ENCODE measurements at regions not wholly inside any gene's neighbourhood (a gene's known extent, or its start where the extent isn't known, plus 50 kb on each side); places are given as distances from the start of the nearest gene placed in this dataset.

DNA sequence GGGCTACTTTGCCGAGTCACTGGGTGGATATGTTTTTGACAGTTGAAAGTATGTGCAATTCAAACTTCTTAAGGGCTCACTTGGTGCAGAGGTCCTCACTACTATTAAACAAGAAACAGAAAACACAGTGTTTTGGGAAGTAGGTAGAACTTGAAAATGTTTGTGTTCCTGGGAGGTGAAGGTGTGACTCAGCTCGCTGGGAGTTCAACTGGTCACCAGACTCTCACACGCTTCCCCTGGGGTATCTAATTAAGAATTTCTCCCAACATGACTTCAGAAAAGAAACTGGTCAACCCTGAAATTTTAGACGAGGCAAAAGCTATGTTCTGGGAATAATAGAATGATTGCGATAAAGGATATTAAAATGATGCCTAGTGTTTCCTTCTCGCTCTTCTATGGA lies 1039.8 kb upstream of the SEMA6D start:
- Histone ChIP-seq H3K4me3 (ENCODE audit: low read length) (no peak overlapping the region), H3K27ac (ENCODE audit: low read length) (no peak overlapping the region), H3K27me3 (ENCODE audit: insufficient read depth, low read length) (no peaks in the 10 kb centered on the region), H3K9me3 (ENCODE audit: insufficient read depth, low read depth, low read length) (no peaks in the 10 kb centered on the region), H3K36me3 (ENCODE audit: insufficient read depth, low read depth, low read length) (no peaks in the 10 kb centered on the region), H3K4me1 (ENCODE audit: insufficient read depth, low read length) (peaks cover 16% of the 10 kb centered on the region; the same call in 1 of the 2 replicates), H3K9ac (ENCODE audit: low read depth, low read length) (no peak overlapping the region)

DNA sequence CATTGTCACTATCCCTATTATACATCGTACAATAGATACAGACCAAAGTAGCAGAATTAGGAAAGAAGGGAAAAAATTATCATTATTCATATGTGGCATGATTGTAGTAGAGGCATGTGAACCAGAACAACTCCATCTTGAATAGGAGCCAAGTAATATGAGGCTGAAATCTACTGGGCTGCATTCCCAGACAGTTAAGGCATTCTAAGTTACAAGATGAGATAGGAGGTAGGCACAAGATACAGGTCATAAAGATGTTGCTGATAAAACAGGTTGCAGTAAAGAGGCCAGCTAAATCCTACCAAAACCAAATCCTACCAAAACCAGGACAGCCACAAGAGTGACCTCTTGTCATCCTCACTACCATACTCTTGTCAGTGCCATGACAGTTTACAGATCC lies 1035.4 kb upstream of the SEMA6D start:
- Histone ChIP-seq H3K27me3 (ENCODE audit: insufficient read depth, low read length) (no peaks in the 10 kb centered on the region), H3K9me3 (ENCODE audit: insufficient read depth, low read depth, low read length) (no peaks in the 10 kb centered on the region), H3K27ac (ENCODE audit: low read length) (no peak overlapping the region), H3K4me1 (ENCODE audit: insufficient read depth, low read length) (peaks cover 16% of the 10 kb centered on the region; the same call in 1 of the 2 replicates), H3K4me3 (ENCODE audit: low read length) (no peak overlapping the region), H3K9ac (ENCODE audit: low read depth, low read length) (no peak overlapping the region), H3K36me3 (ENCODE audit: insufficient read depth, low read depth, low read length) (no peaks in the 10 kb centered on the region)

DNA sequence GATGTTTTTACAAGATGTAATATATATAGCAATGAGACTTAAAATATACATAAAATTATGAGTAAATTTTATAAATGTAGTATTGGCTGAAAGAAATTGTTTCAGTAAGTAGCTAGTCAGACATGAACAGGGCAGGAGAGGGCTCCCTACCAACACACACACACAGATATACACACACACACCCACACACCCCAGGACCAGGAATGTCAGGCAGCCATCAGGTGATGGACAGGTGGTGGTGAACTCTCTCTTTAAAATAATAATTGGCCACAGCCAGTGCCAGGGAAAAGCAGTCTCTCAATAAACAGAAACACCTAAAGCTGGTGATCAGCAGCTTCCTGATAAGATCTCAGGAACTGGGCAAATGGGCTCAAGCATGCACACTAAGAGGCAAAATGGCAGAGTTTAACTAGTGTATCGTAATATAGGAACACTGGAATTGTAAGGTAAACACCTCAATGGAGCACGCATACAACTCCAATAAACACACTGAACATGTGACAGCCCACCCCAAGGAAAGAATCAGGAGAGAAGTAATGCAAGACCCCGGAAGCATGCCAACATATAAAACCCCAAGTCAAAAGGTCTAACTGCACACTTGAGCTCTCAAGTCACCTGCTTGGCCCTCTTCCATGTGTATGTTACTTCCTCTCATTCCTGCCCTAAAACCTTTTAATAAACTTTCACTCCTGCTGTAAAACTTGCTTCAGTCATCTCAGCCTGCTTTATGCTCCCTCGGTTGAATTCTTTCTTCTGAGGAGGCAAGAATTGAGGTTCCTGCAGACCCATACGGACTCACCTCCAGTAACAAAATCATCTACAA lies 1034.1 kb upstream of the SEMA6D start:
- no peak overlapping the region for H3K27ac ChIP-seq (ENCODE audit: low read length)
- H3K9me3 ChIP-seq (ENCODE audit: insufficient read depth, low read depth, low read length): no peaks in the 10 kb centered on the region
- no peaks in the 10 kb centered on the region for H3K36me3 ChIP-seq (ENCODE audit: insufficient read depth, low read depth, low read length)
- H3K4me1 ChIP-seq (ENCODE audit: insufficient read depth, low read length): peaks cover 8% of the 10 kb centered on the region; the same call in 1 of the 2 replicates
- no peak overlapping the region for H3K9ac ChIP-seq (ENCODE audit: low read depth, low read length)
- H3K27me3 ChIP-seq (ENCODE audit: insufficient read depth, low read length): no peaks in the 10 kb centered on the region
- H3K4me3 ChIP-seq (ENCODE audit: low read length): no peak overlapping the region

DNA sequence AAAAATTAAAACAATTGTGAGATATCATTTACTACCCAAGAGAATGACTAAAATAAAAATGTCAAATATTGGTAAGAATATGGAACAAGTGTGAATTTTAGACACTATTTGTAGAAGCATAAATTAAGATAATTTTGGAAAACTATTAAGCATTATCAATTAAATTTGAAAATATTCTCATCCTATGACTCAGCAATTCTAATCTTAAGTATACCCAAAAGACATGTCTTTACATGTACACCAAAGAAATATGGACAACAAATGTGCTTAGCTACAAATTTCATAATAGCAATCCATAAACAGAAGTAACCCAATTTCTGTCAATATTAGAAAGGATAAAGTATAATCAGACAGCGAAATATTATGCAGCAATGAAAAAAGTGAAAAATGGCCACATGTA lies 1032.2 kb upstream of the SEMA6D start:
- Histone ChIP-seq H3K4me3 (ENCODE audit: low read length) (no peak overlapping the region), H3K4me1 (ENCODE audit: insufficient read depth, low read length) (peaks cover 8% of the 10 kb centered on the region; the same call in 1 of the 2 replicates), H3K36me3 (ENCODE audit: insufficient read depth, low read depth, low read length) (no peaks in the 10 kb centered on the region), H3K27me3 (ENCODE audit: insufficient read depth, low read length) (no peaks in the 10 kb centered on the region), H3K27ac (ENCODE audit: low read length) (no peak overlapping the region), H3K9me3 (ENCODE audit: insufficient read depth, low read depth, low read length) (no peaks in the 10 kb centered on the region), H3K9ac (ENCODE audit: low read depth, low read length) (no peak overlapping the region)

DNA sequence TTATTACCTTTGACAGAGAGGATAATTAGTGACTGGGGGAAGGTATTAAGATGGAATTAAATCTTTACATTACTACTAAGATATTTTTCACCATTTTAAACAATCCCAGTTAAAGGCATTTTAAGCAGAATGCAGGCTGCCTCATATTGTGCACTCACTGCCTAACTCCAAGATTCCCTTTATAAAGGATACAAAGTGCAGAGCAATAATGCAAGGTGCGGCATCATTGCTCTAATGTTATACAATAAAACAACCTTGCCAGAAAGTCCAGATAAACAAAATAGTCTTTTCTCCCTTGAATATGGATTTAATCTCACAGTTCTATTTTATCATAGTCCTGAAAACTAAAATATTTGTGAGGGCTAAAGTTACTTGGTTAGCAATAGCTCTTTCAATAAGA lies 1031.6 kb upstream of the SEMA6D start:
- no peak overlapping the region for H3K4me3 ChIP-seq (ENCODE audit: low read length)
- no peaks in the 10 kb centered on the region for H3K27me3 ChIP-seq (ENCODE audit: insufficient read depth, low read length)
- H3K9me3 ChIP-seq (ENCODE audit: insufficient read depth, low read depth, low read length): no peaks in the 10 kb centered on the region
- no peaks in the 10 kb centered on the region for H3K36me3 ChIP-seq (ENCODE audit: insufficient read depth, low read depth, low read length)
- no peak overlapping the region for H3K27ac ChIP-seq (ENCODE audit: low read length)
- peaks cover 4% of the 10 kb centered on the region; the same call in 1 of the 2 replicates for H3K4me1 ChIP-seq (ENCODE audit: insufficient read depth, low read length)
- no peak overlapping the region for H3K9ac ChIP-seq (ENCODE audit: low read depth, low read length)

DNA sequence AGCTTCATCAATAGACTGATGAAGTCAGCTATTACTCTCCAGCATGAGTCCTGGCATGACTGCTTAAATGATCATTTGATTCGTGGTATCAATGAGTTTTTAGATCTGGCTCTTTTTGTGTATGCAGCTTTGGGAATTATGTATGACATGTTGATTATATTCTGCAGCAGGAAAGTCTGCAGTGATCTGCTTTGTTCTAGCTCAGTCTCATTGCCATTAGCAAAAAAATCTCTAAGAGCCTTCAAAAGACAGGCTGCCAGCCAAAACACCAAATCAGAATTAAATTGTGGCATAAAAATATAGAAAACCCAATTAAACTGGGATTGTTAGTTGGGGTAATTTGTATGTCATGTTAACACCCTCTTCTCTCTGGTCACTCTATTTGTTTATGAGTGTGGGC lies 1021.0 kb upstream of the SEMA6D start:
- Histone ChIP-seq H3K9ac (ENCODE audit: low read depth, low read length) (no peak overlapping the region), H3K36me3 (ENCODE audit: insufficient read depth, low read depth, low read length) (no peaks in the 10 kb centered on the region), H3K9me3 (ENCODE audit: insufficient read depth, low read depth, low read length) (no peaks in the 10 kb centered on the region), H3K4me1 (ENCODE audit: insufficient read depth, low read length) (no peaks in the 10 kb centered on the region), H3K27me3 (ENCODE audit: insufficient read depth, low read length) (no peaks in the 10 kb centered on the region), H3K4me3 (ENCODE audit: low read length) (no peak overlapping the region), H3K27ac (ENCODE audit: low read length) (no peak overlapping the region)

DNA sequence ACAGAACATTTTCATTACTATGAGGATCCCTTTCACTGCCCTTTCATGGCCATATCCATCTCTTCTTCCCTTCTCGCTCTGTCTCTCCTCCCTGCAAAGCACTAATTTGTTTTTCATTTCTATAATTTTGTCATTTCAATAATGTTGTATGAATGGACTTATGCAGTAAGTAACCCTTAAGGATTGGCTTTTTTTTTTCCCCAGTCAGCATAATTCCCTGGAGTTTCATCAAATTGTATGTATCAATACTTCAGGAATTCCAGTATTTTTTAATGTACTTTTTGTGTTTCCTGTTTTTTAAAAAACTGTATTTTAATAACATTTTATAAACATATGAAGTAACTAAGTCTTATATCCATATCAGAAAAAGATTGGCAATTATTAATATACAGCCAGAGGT lies 1016.0 kb upstream of the SEMA6D start:
- H3K4me3 ChIP-seq (ENCODE audit: low read length): no peak overlapping the region
- H3K27me3 ChIP-seq (ENCODE audit: insufficient read depth, low read length): no peaks in the 10 kb centered on the region
- no peak overlapping the region for H3K27ac ChIP-seq (ENCODE audit: low read length)
- no peaks in the 10 kb centered on the region for H3K4me1 ChIP-seq (ENCODE audit: insufficient read depth, low read length)
- H3K36me3 ChIP-seq (ENCODE audit: insufficient read depth, low read depth, low read length): no peaks in the 10 kb centered on the region
- H3K9ac ChIP-seq (ENCODE audit: low read depth, low read length): no peak overlapping the region
- no peaks in the 10 kb centered on the region for H3K9me3 ChIP-seq (ENCODE audit: insufficient read depth, low read depth, low read length)

DNA sequence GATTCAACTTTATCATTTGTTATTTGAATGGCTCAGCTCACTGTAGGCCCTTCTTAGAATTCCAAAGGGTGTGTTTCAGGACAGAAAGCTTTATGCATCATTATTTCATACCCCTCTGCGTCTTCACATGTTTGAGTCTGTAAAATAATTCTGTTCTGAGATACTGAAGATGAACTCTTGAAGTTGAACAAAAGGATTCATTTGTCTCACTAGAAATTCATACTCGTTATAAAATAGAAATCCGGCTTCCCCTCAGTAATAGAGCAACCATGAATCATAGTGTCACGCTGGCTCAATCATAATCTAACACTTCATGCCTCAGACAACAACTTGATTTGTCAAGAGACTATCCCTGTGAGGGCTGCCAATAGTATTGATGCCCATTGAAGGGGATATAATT lies 1015.4 kb upstream of the SEMA6D start:
- H3K27me3 ChIP-seq (ENCODE audit: insufficient read depth, low read length): no peaks in the 10 kb centered on the region
- H3K9me3 ChIP-seq (ENCODE audit: insufficient read depth, low read depth, low read length): no peaks in the 10 kb centered on the region
- H3K9ac ChIP-seq (ENCODE audit: low read depth, low read length): no peak overlapping the region
- H3K4me1 ChIP-seq (ENCODE audit: insufficient read depth, low read length): no peaks in the 10 kb centered on the region
- H3K36me3 ChIP-seq (ENCODE audit: insufficient read depth, low read depth, low read length): no peaks in the 10 kb centered on the region
- no peak overlapping the region for H3K4me3 ChIP-seq (ENCODE audit: low read length)
- no peak overlapping the region for H3K27ac ChIP-seq (ENCODE audit: low read length)

DNA sequence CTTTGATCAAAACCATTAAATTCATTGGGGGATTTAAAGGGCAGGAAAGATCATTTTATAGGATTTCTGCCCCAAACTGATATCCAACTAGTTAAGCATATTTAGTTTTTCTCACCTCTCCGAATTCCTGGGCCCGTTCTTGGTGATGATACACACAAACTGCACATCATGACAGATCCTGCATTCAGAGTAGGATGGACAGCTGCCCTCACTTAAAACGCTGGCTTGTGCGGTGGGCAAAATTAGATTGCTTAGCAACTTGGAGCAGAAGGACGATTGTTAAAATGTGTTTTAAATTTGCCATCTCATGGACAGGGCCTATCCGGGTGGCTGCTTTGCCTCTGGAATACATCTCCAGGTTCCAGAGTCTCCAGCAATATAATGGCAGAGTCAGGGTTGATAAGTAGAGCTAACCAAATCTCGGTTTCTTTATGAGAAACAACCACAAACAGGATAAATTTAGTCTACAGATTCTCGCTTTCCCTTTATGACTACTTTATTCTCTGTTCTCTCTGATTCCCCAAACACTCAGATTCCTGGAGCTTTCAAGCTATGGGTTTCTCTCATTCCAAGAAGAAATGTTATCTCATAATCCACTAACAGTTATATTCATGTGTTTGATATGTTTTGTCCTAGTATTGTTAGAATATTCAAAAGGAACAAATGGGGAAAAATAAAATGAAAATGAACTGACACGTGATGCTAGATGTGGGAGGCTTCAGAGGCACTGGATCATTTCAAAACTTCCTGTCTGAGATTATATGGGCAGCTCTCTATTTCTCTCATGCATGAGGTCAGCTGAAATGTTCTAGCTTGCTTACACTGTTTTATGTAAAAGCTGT lies 1014.1 kb upstream of the SEMA6D start:
- H3K27me3 ChIP-seq (ENCODE audit: insufficient read depth, low read length): no peaks in the 10 kb centered on the region
- no peak overlapping the region for H3K9ac ChIP-seq (ENCODE audit: low read depth, low read length)

DNA sequence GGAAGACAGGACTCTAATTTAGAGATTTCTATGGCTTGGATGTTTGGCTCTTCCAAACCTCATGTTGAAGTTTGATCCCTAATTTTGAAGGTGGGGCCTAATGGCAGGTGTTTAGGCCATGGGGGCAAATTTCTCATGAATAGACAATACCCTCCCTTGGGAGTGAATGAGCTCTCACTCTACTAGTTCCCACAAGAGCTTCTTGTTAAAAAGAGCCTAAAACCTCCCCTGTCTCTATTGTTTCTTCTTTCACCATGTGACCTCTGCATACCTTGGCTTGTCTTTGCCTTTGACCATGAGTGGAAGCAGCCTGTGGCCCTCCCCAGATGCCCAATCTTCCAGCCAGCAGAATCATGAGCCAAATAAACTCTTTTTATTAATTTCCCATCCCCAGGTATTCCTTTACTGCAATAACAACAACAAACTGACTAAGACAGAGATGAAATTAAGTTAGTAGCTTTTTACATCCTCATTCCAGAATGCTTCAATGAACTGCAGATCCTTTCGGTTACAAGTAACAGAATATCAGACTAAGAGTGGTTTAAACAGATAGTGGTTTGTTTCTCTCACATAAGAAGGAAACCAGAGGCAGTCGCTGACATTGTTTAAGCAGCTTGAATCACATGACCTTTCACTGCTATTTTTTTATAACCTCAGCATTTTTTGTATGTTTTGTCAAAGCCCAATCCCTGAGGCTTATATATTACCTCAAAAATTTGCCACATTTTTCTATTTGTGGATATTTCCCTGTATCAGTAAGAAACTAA lies 1013.3 kb upstream of the SEMA6D start:
- Histone ChIP-seq H3K9me3 (ENCODE audit: insufficient read depth, low read depth, low read length) (peaks cover 3% of the 10 kb centered on the region; the same call in 1 of the 2 replicates), H3K4me1 (ENCODE audit: insufficient read depth, low read length) (no peaks in the 10 kb centered on the region), H3K4me3 (ENCODE audit: low read length) (no peak overlapping the region), H3K27me3 (ENCODE audit: insufficient read depth, low read length) (no peaks in the 10 kb centered on the region), H3K9ac (ENCODE audit: low read depth, low read length) (no peak overlapping the region), H3K36me3 (ENCODE audit: insufficient read depth, low read depth, low read length) (no peaks in the 10 kb centered on the region), H3K27ac (ENCODE audit: low read length) (no peak overlapping the region)

More for the DNA sequence above, 1014.1 kb upstream of the SEMA6D start:
- H3K4me3 ChIP-seq (ENCODE audit: low read length): no peak overlapping the region
- H3K27ac ChIP-seq (ENCODE audit: low read length): no peak overlapping the region
- H3K4me1 ChIP-seq (ENCODE audit: insufficient read depth, low read length): no peaks in the 10 kb centered on the region
- no peaks in the 10 kb centered on the region for H3K36me3 ChIP-seq (ENCODE audit: insufficient read depth, low read depth, low read length)
- peaks cover 3% of the 10 kb centered on the region; the same call in 1 of the 2 replicates for H3K9me3 ChIP-seq (ENCODE audit: insufficient read depth, low read depth, low read length)

DNA sequence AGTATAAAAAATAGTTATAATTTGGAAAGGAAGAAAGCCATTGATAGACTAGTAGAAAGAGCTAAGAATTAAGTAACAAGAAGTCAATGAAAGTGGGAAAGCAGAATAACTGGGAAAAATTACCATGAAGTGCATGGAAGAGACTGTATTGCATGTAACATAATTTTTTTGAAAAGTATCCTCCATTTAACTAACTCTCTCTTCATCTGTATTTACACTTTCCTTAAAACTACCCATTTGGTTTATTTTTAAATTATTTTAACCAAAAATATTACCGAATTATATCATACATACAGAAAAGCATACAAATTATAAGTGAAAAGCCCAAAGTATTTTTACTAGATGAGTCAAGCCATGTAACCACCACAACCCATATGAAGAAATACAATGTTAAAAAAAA lies 1009.9 kb upstream of the SEMA6D start:
- H3K9ac ChIP-seq (ENCODE audit: low read depth, low read length): no peak overlapping the region
- no peaks in the 10 kb centered on the region for H3K36me3 ChIP-seq (ENCODE audit: insufficient read depth, low read depth, low read length)
- H3K27me3 ChIP-seq (ENCODE audit: insufficient read depth, low read length): no peaks in the 10 kb centered on the region

More for the DNA sequence above, 1009.9 kb upstream of the SEMA6D start:
- H3K9me3 ChIP-seq (ENCODE audit: insufficient read depth, low read depth, low read length): peaks cover 3% of the 10 kb centered on the region; the same call in 1 of the 2 replicates
- H3K4me1 ChIP-seq (ENCODE audit: insufficient read depth, low read length): no peaks in the 10 kb centered on the region
- H3K27ac ChIP-seq (ENCODE audit: low read length): no peak overlapping the region
- no peak overlapping the region for H3K4me3 ChIP-seq (ENCODE audit: low read length)

All from iPS-20b (cell line).